Stomach (tissue), 8 donors: ENCODE measurements at regions not wholly inside any gene's neighbourhood (a gene's known extent, or its start where the extent isn't known, plus 50 kb on each side); places are given as distances from the start of the nearest gene placed in this dataset.

Experiments
- DNase-seq, 2 donors: peaks; one replicate each; pipeline versions ENCODE4 v3.0.0 to v3.0.0-alpha.2; 2013 to 2019
- H3K27ac ChIP-seq, 5 donors: fragments of 200-600 bp in 4 of 5; sonication (generic) in 4 of 5; one replicate each; pipeline ENCODE4 v1.5.1; 2013 to 2019; ENCODE audit warnings: mild to moderate bottlenecking in 1 of 5, moderate library complexity in 1 of 5
- H3K27me3 ChIP-seq, 3 donors: fragments of 200-600 bp; sonication (generic); one replicate each; pipeline ENCODE4 v1.5.1; 2017 to 2019; ENCODE audit warnings: mixed run types in 1 of 3
- H3K36me3 ChIP-seq, 4 donors: fragments of 200-600 bp; sonication (generic); 1 replicate in 3 of 4; 2 replicates in 1 of 4; pipeline ENCODE4 v1.5.1; 2016 to 2019
- H3K4me1 ChIP-seq, 4 donors: fragments of 200-600 bp; sonication (generic); one replicate each; pipeline ENCODE4 v1.5.1; 2016 to 2019
- H3K4me3 ChIP-seq, 4 donors: fragments of 200-600 bp; sonication (generic) in 3 of 4; one replicate each; pipeline ENCODE4 v1.5.1; 2016 to 2019; ENCODE audit warnings: mild to moderate bottlenecking in 1 of 4
- H3K9me3 ChIP-seq, 4 donors: fragments of 200-600 bp; sonication (generic); one replicate each; pipeline ENCODE4 v1.5.1; 2016 to 2019
- EP300 ChIP-seq: sonication (generic); formaldehyde crosslinking; IDR thresholded peaks from one replicate; pipeline ENCODE4 v1.6.1; 2017; ENCODE audit warnings: antibody characterized with exemption
- POLR2A ChIP-seq, 4 donors: fragments of 450-650 bp; IDR thresholded peaks; one replicate each; pipeline ENCODE4 v1.6.1; 2016; ENCODE audit warnings: antibody characterized with exemption in 4 of 4, control low read depth in 2 of 4, mild to moderate bottlenecking in 1 of 4, moderate library complexity in 1 of 4
- POLR2AphosphoS5 ChIP-seq, 3 donors: sonication (generic); formaldehyde crosslinking; IDR thresholded peaks; one replicate each; pipeline ENCODE4 v1.6.1; 2016; ENCODE audit warnings: antibody characterized with exemption in 3 of 3
- WGBS, 5 donors: extraction: QIAGEN DNeasy Blood & Tissue Kit in 3 of 5; methylation state at CpG; one replicate each; pipeline versions ENCODE4 v1.1.5 to v1.1.7; 2013 to 2018; 5-methylcytosine and 5-hydroxymethylcytosine counted together
- intact Hi-C: fragments of 100-400 bp; cut with DNase I; formaldehyde crosslinking; loops from one replicate; pipeline ENCODE4 v1.15.1; 2023; ENCODE audit warnings: low total_unique reads
- TF ChIP-seq, protein P1 (sequence below), 7 experiments: fragments of 450-650 bp in 4 of 7; fragments of 200-600 bp in 3 of 7; sonication (generic) in 3 of 7; IDR thresholded peaks; one replicate each; pipeline ENCODE4 v1.5.1; 2016 to 2019; ENCODE audit warnings: antibody characterized with exemption in 7 of 7, control low read depth in 2 of 7, mild to moderate bottlenecking in 1 of 7
- donor health status: healthy with polysubstance abuse.
- donor health status: Bipolar disorder and iron deficiency.
- donor health status: healthy.

- intact Hi-C loops = no loop called here
- peaks cover 0 to 3% (median 0%) of the 10 kb centered on the region in 4 donors for H3K4me1 ChIP-seq
- TF ChIP-seq, protein P1, sequence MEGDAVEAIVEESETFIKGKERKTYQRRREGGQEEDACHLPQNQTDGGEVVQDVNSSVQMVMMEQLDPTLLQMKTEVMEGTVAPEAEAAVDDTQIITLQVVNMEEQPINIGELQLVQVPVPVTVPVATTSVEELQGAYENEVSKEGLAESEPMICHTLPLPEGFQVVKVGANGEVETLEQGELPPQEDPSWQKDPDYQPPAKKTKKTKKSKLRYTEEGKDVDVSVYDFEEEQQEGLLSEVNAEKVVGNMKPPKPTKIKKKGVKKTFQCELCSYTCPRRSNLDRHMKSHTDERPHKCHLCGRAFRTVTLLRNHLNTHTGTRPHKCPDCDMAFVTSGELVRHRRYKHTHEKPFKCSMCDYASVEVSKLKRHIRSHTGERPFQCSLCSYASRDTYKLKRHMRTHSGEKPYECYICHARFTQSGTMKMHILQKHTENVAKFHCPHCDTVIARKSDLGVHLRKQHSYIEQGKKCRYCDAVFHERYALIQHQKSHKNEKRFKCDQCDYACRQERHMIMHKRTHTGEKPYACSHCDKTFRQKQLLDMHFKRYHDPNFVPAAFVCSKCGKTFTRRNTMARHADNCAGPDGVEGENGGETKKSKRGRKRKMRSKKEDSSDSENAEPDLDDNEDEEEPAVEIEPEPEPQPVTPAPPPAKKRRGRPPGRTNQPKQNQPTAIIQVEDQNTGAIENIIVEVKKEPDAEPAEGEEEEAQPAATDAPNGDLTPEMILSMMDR (IDR thresholded peaks at IDR 0.05) = no peak
- TF ChIP-seq POLR2A (IDR thresholded peaks at IDR 0.05) (no peak), POLR2AphosphoS5 (IDR thresholded peaks at IDR 0.05) (no peak), EP300 (no peak)
- no peak overlapping the region for H3K27ac ChIP-seq
- no peak for DNase-seq
- no peaks in the 10 kb centered on the region for H3K27me3 ChIP-seq
- no peaks in the 10 kb centered on the region for H3K9me3 ChIP-seq
- no peak overlapping the region for H3K4me3 ChIP-seq
- no peaks in the 10 kb centered on the region for H3K36me3 ChIP-seq
- WGBS, 5 donors = 80 to 99% (median 94%) methylated on average over 4 of the region's 4 CpGs
Observed at GRCh38 chr4:124525524-124525923, 187.0 kb downstream of the ANKRD50 start.

DNA sequence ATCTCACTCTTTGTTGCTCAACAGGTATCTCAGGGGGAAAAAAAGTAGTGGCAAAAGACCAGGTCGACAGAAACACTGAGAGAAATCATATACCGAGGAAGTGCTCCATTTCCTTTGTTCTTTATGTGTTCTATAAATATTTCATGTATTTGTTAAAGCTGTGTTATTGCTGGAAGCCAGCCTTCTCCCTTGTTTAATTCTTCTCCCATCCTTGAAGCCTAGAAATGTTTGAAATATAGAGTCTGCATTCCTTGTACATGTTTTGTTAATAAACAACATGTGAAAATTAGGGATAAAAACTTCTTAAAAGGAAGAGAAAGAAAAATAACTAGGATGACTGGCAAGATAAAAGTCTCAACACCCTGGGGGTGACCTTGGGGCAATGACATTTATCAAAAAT lies 186.2 kb downstream of the ANKRD50 start:
- 8 to 27% (median 15%) methylated on average over 2 of the region's 2 CpGs for WGBS, 5 donors
- Histone ChIP-seq H3K9me3 (no peaks in the 10 kb centered on the region), H3K27me3 (no peaks in the 10 kb centered on the region), H3K4me3 (no peak overlapping the region), H3K27ac (peak overlapping the region in 1 of 5 donors; percentile 5), H3K4me1 (peaks cover 0 to 3% (median 0%) of the 10 kb centered on the region in 4 donors), H3K36me3 (no peaks in the 10 kb centered on the region)
- TF ChIP-seq, protein P1 (IDR thresholded peaks at IDR 0.05) = no peak
- TF ChIP-seq POLR2AphosphoS5 (IDR thresholded peaks at IDR 0.05) (no peak), POLR2A (IDR thresholded peaks at IDR 0.05) (no peak), EP300 (no peak)
- DNase-seq = no peak
- intact Hi-C loops = no loop called here

DNA sequence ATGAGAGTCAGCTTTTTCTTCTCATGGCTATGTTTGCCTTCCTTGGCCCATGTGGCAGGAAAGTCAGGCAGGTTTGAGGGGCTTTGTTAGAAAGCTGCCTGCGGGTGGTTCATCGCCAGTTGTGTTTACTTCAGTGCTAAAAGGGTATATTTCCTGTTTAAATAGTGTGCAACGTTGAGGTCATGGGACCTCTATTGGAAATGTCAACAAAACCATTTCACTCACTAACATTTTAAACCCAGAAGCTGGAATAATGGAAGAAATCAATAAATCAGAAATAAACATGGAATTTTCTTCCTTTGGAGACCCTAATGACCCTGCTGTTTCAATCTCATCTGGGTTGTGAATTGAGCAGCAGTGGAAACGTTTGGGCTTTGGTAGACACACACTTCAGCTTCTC lies 185.8 kb downstream of the ANKRD50 start:
- Histone ChIP-seq H3K36me3 (no peaks in the 10 kb centered on the region), H3K4me3 (no peak overlapping the region), H3K27ac (peak overlapping the region in 1 of 5 donors; percentile 5), H3K4me1 (peaks cover 0 to 3% (median 0%) of the 10 kb centered on the region in 4 donors), H3K27me3 (no peaks in the 10 kb centered on the region), H3K9me3 (no peaks in the 10 kb centered on the region)
- TF ChIP-seq POLR2A (IDR thresholded peaks at IDR 0.05) = no peak
- TF ChIP-seq, protein P1 (IDR thresholded peaks at IDR 0.05) = no peak
- no peak for TF ChIP-seq EP300
- no peak for TF ChIP-seq POLR2AphosphoS5 (IDR thresholded peaks at IDR 0.05)
- WGBS, 5 donors = 27 to 38% (median 33%) methylated on average over 4 of the region's 4 CpGs
- intact Hi-C loops = no loop called here
- peak in 1 of 2 donors; percentile 29 for DNase-seq

DNA sequence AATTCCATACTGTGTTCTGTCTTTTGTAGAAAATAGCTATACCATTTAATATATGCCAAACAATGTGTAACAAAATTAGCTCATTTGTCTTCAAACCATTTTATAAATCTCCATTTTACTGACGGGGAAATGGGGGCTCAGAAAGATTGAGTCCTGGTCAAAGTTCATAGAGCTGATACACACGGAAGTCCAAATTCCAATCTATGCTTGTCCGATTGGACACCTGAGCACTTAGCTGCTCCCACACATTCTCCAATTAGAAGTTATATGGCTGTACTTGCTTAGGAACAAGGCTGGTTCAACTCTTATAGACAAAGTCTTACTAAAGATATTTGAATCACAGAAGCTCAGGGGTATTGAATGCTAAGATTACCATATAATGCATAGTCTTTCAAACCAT lies 185.2 kb downstream of the ANKRD50 start:
- TF ChIP-seq, protein P1 (IDR thresholded peaks at IDR 0.05) = no peak
- TF ChIP-seq POLR2A (IDR thresholded peaks at IDR 0.05) (no peak), EP300 (no peak), POLR2AphosphoS5 (IDR thresholded peaks at IDR 0.05) (no peak)
- H3K4me3 ChIP-seq = no peak overlapping the region
- peaks cover 0 to 3% (median 0%) of the 10 kb centered on the region in 4 donors for H3K4me1 ChIP-seq
- H3K27ac ChIP-seq = no peak overlapping the region
- H3K36me3 ChIP-seq = no peaks in the 10 kb centered on the region
- no peaks in the 10 kb centered on the region for H3K27me3 ChIP-seq
- 87 to 98% (median 95%) methylated on average over 3 of the region's 3 CpGs for WGBS, 5 donors
- DNase-seq = no peak
- no peaks in the 10 kb centered on the region for H3K9me3 ChIP-seq
- intact Hi-C loops = no loop called here
